22Rv1 (cell line): ENCODE measurements at regions not wholly inside any gene's neighbourhood (a gene's known extent, or its start where the extent isn't known, plus 50 kb on each side); places are given as distances from the start of the nearest gene placed in this dataset.

Experiments
- H3K27ac ChIP-seq: fragments of 450-650 bp; 2 replicates; pipeline ENCODE4 v1.5.1; 2017
- CTCF ChIP-seq: fragments of 450-650 bp; IDR thresholded peaks from 2 replicates; pipeline ENCODE4 v1.5.1; 2017; ENCODE audit warnings: mild to moderate bottlenecking
- ZFX ChIP-seq: fragments of 450-650 bp; IDR thresholded peaks from 2 replicates; pipeline ENCODE4 v1.6.1; 2017; ENCODE audit warnings: antibody characterized with exemption, borderline replicate concordance

- TF ChIP-seq ZFX = no peak
- no peak for TF ChIP-seq CTCF
- H3K27ac ChIP-seq = no peak overlapping the region
These were observed 52.7 kb upstream of the ERCC6L2 start for GRCh38 chr9:95822583-95823431.

- no peak overlapping the region for H3K27ac ChIP-seq
- TF ChIP-seq CTCF (no peak), ZFX (no peak)
These were observed 53.5 kb upstream of the ERCC6L2 start for GRCh38 chr9:95822015-95822414.

- no peak overlapping the region for H3K27ac ChIP-seq
- TF ChIP-seq CTCF (no peak), ZFX (no peak)
These were observed 55.4 kb upstream of the ERCC6L2 start for GRCh38 chr9:95820074-95820473.

DNA sequence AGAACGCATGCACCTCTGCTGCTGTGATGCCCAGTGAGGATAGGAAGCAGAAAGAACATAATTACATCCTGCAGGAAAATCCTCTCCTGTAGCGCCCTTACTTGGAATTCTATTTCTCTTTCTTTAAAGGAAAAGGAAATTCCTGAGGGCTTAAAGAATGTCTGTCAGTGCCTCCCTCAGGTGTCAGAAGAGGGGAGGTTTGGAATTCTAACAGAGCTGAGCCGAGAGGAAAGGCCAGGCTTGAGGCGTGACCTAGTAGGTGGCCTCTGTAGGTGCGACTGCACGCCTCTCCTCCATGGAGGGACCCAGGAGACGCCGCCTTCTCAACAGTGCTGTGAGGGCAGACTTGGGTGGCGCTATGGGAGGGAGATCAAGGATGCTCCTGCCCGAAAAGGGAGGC lies 55.9 kb upstream of the ERCC6L2 start:
- H3K27ac ChIP-seq = no peak overlapping the region

DNA sequence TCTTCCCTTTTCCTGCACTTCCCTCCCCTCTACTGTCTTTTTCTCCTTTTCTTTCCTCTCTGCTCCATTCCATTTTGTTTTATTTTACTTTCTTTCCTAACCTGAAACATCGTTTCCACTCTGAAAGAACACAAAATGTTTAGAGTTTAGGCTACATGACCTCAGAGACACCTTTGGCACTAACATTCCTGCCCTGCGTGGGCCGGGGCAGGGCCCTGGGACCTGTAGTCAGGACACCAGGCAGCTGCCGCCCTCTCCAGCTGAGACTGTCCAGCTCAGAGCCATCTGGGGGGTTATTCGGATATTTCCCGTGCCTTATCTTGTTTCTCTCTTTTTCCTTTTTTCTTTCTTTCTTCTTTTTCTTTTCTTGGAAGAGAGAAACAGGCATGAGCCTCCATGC lies 58.3 kb upstream of the ERCC6L2 start:
- no peak for TF ChIP-seq ZFX
- TF ChIP-seq CTCF = no peak
- no peak overlapping the region for H3K27ac ChIP-seq

More for the DNA sequence above, 55.9 kb upstream of the ERCC6L2 start:
- TF ChIP-seq ZFX (no peak), CTCF (no peak)

- TF ChIP-seq ZFX (no peak), CTCF (no peak)
- H3K27ac ChIP-seq = no peak overlapping the region
These were observed 58.8 kb upstream of the ERCC6L2 start for GRCh38 chr9:95816716-95817115.

- H3K27ac ChIP-seq = no peak overlapping the region
- TF ChIP-seq CTCF = no peak
These were observed 59.5 kb upstream of the ERCC6L2 start for GRCh38 chr9:95815961-95816360.
